GM18519 (cell line): ENCODE measurements at regions not wholly inside any gene's neighbourhood (a gene's known extent, or its start where the extent isn't known, plus 50 kb on each side); places are given as distances from the start of the nearest gene placed in this dataset.

Experiments
- ATAC-seq: cut with Tn5 transposase; IDR thresholded peaks from one replicate; pipeline ENCODE4 v1.9.1; 2021; ENCODE audit warnings: mild to moderate bottlenecking, moderate library complexity; ENCODE audit not compliant: unreplicated experiment, low FRiP score

GRCh38 chr2:19752500-19752899 is 149.3 kb downstream of the TTC32 start:
- ATAC-seq: no peak

DNA sequence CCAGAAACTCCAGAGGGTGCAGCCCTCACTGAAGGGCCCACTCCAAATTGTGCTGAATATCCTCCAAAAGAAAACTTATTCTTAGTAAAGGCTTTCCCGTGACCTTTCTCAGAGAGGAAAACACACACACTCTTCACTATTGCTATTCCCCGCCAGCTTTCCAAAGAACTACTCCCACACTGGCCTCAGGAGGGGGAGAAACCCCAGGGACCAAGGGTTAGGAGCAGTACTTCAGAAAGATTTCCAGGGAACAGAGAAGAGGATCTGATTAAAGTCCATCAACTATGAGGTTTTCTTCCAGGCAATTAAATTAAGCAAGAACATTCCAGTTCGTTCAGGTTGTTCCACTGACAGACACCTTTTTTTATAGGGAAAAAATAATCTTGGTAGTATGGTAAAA is 150.2 kb downstream of the TTC32 start:
- ATAC-seq: no peak

DNA sequence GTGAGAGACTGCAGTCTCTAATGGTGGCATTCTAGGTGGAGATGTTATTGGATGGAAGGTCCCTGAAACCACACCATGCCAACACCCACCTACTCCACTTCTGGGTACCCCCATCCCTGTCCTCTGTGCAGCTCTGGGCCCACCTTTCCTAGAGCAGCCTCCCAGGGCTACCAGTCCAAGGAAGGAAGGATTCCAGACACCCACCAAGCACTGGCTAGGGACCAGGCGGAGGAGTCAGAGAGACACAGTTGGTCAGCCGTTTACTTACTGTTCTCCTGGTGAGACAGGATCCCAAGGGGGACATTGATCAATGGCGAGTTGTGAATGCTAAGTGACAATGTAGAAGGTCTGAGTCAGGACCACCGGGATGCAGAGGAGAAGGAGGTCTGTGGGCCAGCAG is 151.6 kb downstream of the TTC32 start:
- no peak for ATAC-seq

DNA sequence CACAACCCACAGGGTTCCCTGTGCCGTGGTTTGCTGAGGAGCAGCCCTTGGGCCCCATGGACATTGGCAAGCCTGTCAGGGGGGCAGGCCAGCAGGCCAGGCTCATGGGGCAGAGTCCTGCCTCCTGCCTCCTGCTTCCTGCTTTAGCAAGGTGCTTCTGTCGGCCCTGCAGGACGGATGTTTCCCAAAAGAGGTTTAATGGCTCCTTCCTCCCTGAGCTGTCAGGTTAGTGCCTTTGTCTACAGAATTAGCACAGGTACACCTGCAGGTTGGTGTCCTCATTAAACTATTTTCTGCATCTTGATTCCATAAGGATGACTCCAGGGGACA is 152.3 kb downstream of the TTC32 start:
- ATAC-seq: no peak

GRCh38 chr2:19748711-19749506 is 152.9 kb downstream of the TTC32 start:
- ATAC-seq: no peak

- ATAC-seq: no peak
Measured at GRCh38 chr2:19748073-19748375, 153.8 kb downstream of the TTC32 start.

- no peak for ATAC-seq
Measured at GRCh38 chr2:19747310-19748072, 154.3 kb downstream of the TTC32 start.

DNA sequence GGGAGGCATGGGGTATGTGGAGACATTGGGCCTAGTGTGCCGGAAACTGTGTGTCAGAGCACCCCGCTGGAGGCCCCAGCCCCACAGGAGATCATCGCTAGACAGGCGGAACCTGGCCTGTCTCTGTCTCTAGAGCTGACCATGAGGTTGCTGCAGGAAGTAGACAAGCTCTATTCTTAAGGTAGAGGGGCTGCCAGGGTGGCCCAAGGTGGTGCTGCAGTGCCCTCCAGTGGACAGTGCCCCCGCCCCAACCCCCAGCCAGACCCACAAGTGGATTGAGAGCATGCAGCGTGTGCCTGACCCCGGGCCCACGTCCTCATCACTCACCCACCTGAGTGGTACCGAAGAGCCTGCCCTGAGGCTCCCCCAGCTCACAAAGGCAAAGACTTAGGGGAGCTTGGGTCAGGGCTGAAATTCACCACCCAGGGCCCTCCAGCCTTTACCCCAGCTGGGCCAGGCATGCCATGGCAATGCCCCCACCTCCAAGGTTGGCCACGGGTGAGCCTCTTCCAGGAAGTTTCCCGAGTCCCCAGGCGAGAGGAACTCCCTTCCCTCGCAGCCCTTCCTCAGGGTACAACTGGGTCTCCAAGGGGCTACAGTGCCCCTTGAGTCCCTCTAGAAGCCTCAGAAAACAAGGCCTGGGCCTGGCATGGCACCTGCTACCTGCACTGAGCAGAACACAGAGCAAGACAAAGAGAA is 155.0 kb downstream of the TTC32 start:
- ATAC-seq: no peak

- no peak for ATAC-seq
Measured at GRCh38 chr2:19746137-19746600, 155.6 kb downstream of the TTC32 start.

- no peak for ATAC-seq
Measured at GRCh38 chr2:19745318-19746136, 156.3 kb downstream of the TTC32 start.

- ATAC-seq: no peak
Measured at GRCh38 chr2:19744456-19745199, 157.2 kb downstream of the TTC32 start.

DNA sequence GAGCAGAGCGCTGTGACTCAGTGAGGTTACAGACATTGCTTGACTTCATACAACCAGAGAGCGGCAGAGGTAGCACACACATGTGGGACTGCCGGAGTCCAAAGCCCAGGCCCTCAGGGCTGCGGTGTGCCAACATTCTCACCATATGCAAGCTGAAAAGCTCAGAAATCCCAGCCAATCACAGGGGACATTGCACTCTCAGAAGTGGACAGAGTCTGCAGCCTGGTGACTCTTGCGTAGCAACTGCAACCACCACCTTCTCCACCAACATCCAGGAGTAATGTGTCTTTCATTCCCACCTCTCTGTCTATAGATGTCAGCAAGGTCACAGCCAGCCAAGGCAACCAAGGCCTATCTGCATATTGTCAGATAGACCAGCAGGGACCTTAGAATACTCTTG is 158.1 kb downstream of the TTC32 start:
- no peak for ATAC-seq

GRCh38 chr2:19742872-19743271 is 158.9 kb downstream of the TTC32 start:
- no peak for ATAC-seq

GRCh38 chr2:19739256-19739655 is 162.5 kb downstream of the TTC32 start:
- ATAC-seq: no peak

GRCh38 chr2:19738707-19739106 is 163.1 kb downstream of the TTC32 start:
- ATAC-seq: no peak

GRCh38 chr2:19736191-19736831 is 165.5 kb downstream of the TTC32 start:
- ATAC-seq: no peak

DNA sequence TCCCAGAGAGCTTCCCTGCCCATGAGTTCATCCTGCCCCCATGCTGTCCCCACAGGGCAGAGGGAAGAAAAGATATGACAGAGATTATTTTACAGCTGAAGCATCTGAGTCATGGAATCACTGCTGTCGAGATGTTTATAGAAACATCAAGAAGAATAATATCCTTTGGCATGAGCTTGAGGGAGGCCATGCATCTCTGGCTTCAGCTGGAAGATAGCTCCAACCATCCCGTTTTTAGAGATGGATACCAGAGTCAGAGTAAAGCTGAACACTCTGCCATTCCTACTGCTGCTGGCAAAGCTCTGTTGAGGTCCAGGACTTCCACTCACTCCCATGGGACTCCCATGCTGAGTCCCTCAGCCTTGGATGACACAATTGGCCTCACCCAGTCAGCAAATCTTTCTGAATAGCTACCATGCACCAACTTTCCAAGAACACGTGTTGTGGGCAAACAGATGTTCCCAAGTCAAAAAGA is 167.8 kb downstream of the TTC32 start:
- ATAC-seq: no peak

- no peak for ATAC-seq
Measured at GRCh38 chr2:19733390-19733789, 168.4 kb downstream of the TTC32 start.

DNA sequence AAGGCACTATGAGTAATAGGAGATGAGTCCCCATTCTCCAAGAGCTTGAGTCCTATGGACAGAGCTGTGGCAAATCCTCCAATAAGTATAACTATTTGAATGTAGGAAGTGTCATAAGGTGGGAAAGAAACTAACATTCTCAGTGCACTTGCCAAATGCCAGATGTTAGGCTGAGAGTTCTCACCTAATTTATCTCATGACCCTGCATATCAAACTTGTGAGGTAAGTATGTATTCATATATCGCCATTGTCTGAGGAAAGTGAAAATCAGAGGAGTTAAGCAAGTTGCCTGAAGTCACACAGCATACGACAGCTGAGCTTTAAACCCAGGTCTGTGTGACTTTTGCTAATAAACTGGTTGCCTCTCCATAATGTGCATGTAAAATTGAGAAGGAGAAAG is 169.5 kb downstream of the TTC32 start:
- no peak for ATAC-seq
